ENCODE measurements at regions not wholly inside any gene's neighbourhood (a gene's known extent, or its start where the extent isn't known, plus 50 kb on each side); places are given as distances from the start of the nearest gene placed in this dataset.

GRCh38 chr10:44143556-44143955 lies 241.3 kb downstream of the CXCL12 start:
- DNase-seq, result no peak
- Histone ChIP-seq H3K4me1 (ENCODE audit: control insufficient read depth in 1 of 2, insufficient read depth in 2 of 2, low read length in 2 of 2) (no peaks in the 10 kb centered on the region), H3K27me3 (ENCODE audit: control insufficient read depth in 2 of 2, insufficient read depth in 2 of 2, low read length in 2 of 2) (no peaks in the 10 kb centered on the region), H3K36me3 (replicated peaks in 1 of 2; ENCODE audit: control insufficient read depth in 1 of 2, insufficient read depth in 2 of 2, low read length in 2 of 2) (no peaks in the 10 kb centered on the region), H3K79me2 (ENCODE audit: insufficient read depth, low read length) (no peaks in the 10 kb centered on the region), H4K20me1 (ENCODE audit: insufficient read depth, low read length) (no peaks in the 10 kb centered on the region), H2AFZ (ENCODE audit: insufficient read depth, low read depth, low read length, poor library complexity, severe bottlenecking) (no peak overlapping the region), H3K9ac (ENCODE audit: insufficient read depth, low read length, poor library complexity, severe bottlenecking) (no peak overlapping the region), H3K27ac (ENCODE audit: low read depth in 1 of 2, low read length in 2 of 2) (no peak overlapping the region), H3K4me3 (replicated peaks in 1 of 3; ENCODE audit: low read depth in 2 of 3, low read length in 3 of 3) (no peak overlapping the region), H3K4me2 (replicated peaks; ENCODE audit: extremely low read depth, low read length, poor library complexity, severe bottlenecking) (no peak overlapping the region), H3K9me3 (replicated peaks in 1 of 2; ENCODE audit: control insufficient read depth in 1 of 2, insufficient read depth in 1 of 2, low read length in 2 of 2) (no peaks in the 10 kb centered on the region)
- no peaks in the 10 kb centered on the region for H3K27me3 Mint-ChIP-seq (ENCODE audit: low read depth in 3 of 3)
- peaks cover 3 to 13% (median 9%) of the 10 kb centered on the region in 7 donors for H3K9me3 Mint-ChIP-seq
- intact Hi-C loops (cut with micrococcal nuclease), result no loop called here
- no peaks in the 10 kb centered on the region for H3K36me3 Mint-ChIP-seq
- no peak overlapping the region for H3K27ac Mint-ChIP-seq
- H3K4me3 Mint-ChIP-seq, result no peak overlapping the region
- no peak for TF ChIP-seq CTCF (IDR thresholded peaks at IDR 0.05)
- no peaks in the 10 kb centered on the region for H3K4me1 Mint-ChIP-seq

- no peaks in the 10 kb centered on the region for H3K4me1 ChIP-seq (ENCODE audit: control insufficient read depth in 1 of 2, insufficient read depth in 2 of 2, low read length in 2 of 2)
- 94% methylated on average over 9 of the region's 11 CpGs for WGBS (ENCODE audit: insufficient coverage)
- H3K27ac Mint-ChIP-seq, result no peak overlapping the region
- no peaks in the 10 kb centered on the region for H3K4me1 Mint-ChIP-seq
- no peaks in the 10 kb centered on the region for H3K9me3 ChIP-seq (replicated peaks in 1 of 2; ENCODE audit: control insufficient read depth in 1 of 2, insufficient read depth in 1 of 2, low read length in 2 of 2)
- peaks cover 0 to 3% (median 0%) of the 10 kb centered on the region in 3 donors for H3K27me3 Mint-ChIP-seq (ENCODE audit: low read depth in 3 of 3)
- no peaks in the 10 kb centered on the region for H4K20me1 ChIP-seq (ENCODE audit: insufficient read depth, low read length)
- no peak overlapping the region for H3K4me2 ChIP-seq (replicated peaks; ENCODE audit: extremely low read depth, low read length, poor library complexity, severe bottlenecking)
- no peak overlapping the region for H3K4me3 ChIP-seq (replicated peaks in 1 of 3; ENCODE audit: low read depth in 2 of 3, low read length in 3 of 3)
- H3K36me3 Mint-ChIP-seq, result no peaks in the 10 kb centered on the region
- intact Hi-C loops (cut with micrococcal nuclease), result no loop called here
- H3K9ac ChIP-seq (ENCODE audit: insufficient read depth, low read length, poor library complexity, severe bottlenecking), result no peak overlapping the region
- H3K79me2 ChIP-seq (ENCODE audit: insufficient read depth, low read length), result no peaks in the 10 kb centered on the region
- no peaks in the 10 kb centered on the region for H3K36me3 ChIP-seq (replicated peaks in 1 of 2; ENCODE audit: control insufficient read depth in 1 of 2, insufficient read depth in 2 of 2, low read length in 2 of 2)
- no peak overlapping the region for H3K4me3 Mint-ChIP-seq
- no peak overlapping the region for H2AFZ ChIP-seq (ENCODE audit: insufficient read depth, low read depth, low read length, poor library complexity, severe bottlenecking)
- TF ChIP-seq CTCF (IDR thresholded peaks at IDR 0.05), result no peak
- DNase-seq, result no peak
- peaks cover 2 to 11% (median 6%) of the 10 kb centered on the region in 7 donors for H3K9me3 Mint-ChIP-seq
- no peak overlapping the region for H3K27ac ChIP-seq (ENCODE audit: low read depth in 1 of 2, low read length in 2 of 2)
- H3K27me3 ChIP-seq (ENCODE audit: control insufficient read depth in 2 of 2, insufficient read depth in 2 of 2, low read length in 2 of 2), result no peaks in the 10 kb centered on the region
Measured at GRCh38 chr10:44132361-44133289, 252.3 kb downstream of the CXCL12 start.
